SK-N-SH (cell line): ENCODE measurements at regions not wholly inside any gene's neighbourhood (a gene's known extent, or its start where the extent isn't known, plus 50 kb on each side); places are given as distances from the start of the nearest gene placed in this dataset.

Source experiments
- EP300 ChIP-seq, 2 experiments: IDR thresholded peaks; 2 replicates each; pipeline versions ENCODE4 v1.4.0 to v1.6.1; 2012; ENCODE audit warnings: borderline replicate concordance in 1 of 2, low read depth in 1 of 2, low read length in 1 of 2
- FOXM1 ChIP-seq: IDR thresholded peaks from 2 replicates; pipeline ENCODE4 v1.4.0; 2012; ENCODE audit warnings: low read depth, mild to moderate bottlenecking
- NFIC ChIP-seq: IDR thresholded peaks from 2 replicates; pipeline ENCODE4 v1.4.0; 2012; ENCODE audit warnings: borderline replicate concordance
- RAD21 ChIP-seq: IDR thresholded peaks from 2 replicates; pipeline ENCODE4 v1.6.1; 2012; ENCODE audit warnings: mild to moderate bottlenecking, low read length
- SIN3A ChIP-seq: IDR thresholded peaks from 2 replicates; pipeline ENCODE4 v1.6.1; 2012; ENCODE audit warnings: low read depth, mild to moderate bottlenecking, low read length, moderate library complexity, borderline replicate concordance
- SMC3 ChIP-seq: IDR thresholded peaks from 2 replicates; pipeline ENCODE4 v1.6.1; 2012; ENCODE audit warnings: low read depth, low read length, improper control_type of control experiment
- TEAD4 ChIP-seq: IDR thresholded peaks from 2 replicates; pipeline ENCODE4 v1.4.0; 2012; ENCODE audit warnings: mild to moderate bottlenecking, borderline replicate concordance; ENCODE audit not compliant: insufficient read depth
- YY1 ChIP-seq: IDR thresholded peaks from 2 replicates; pipeline ENCODE4 v1.4.0; 2012; ENCODE audit warnings: low read depth, mild to moderate bottlenecking
- TF ChIP-seq, protein P1 (sequence below): fragments of 200-600 bp; sonication (generic); IDR thresholded peaks from 2 replicates; pipeline ENCODE4 v1.6.1; 2017; ENCODE audit warnings: antibody characterized with exemption, mild to moderate bottlenecking, moderate library complexity
- TF ChIP-seq, protein P2 (sequence below): fragments of 150-350 bp; IDR thresholded peaks from 2 replicates; pipeline ENCODE4 v1.6.1; 2017; ENCODE audit warnings: antibody characterized with exemption, low read length, low read depth, borderline replicate concordance

DNA sequence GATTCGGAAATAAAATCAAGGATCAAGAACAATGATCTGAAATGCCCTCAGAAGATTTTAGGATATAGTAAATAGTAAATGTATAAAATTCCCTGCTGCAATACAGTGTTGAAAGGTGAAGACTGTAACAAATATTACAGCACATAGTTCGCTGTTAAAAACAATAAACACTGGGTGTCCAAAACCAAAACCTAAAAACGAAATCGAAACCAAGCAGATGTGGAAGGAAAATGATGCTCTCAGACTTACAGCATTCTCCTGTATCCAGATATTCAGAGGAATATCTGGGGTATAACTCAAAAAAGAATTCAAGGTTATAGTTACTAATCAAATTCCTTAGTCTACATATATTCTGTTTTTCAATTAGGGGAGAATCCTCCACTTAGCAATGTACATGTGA, 708.1 kb upstream of the PCDH15 start:
- TF ChIP-seq NFIC (no peak), RAD21 (no peak), YY1 (no peak), SMC3 (no peak), FOXM1 (no peak), TEAD4 (no peak), SIN3A (no peak), EP300 (IDR thresholded peaks at IDR 0.05; ENCODE audit: borderline replicate concordance in 1 of 2, low read depth in 1 of 2, low read length in 1 of 2) (no peak)
- TF ChIP-seq, protein P1, sequence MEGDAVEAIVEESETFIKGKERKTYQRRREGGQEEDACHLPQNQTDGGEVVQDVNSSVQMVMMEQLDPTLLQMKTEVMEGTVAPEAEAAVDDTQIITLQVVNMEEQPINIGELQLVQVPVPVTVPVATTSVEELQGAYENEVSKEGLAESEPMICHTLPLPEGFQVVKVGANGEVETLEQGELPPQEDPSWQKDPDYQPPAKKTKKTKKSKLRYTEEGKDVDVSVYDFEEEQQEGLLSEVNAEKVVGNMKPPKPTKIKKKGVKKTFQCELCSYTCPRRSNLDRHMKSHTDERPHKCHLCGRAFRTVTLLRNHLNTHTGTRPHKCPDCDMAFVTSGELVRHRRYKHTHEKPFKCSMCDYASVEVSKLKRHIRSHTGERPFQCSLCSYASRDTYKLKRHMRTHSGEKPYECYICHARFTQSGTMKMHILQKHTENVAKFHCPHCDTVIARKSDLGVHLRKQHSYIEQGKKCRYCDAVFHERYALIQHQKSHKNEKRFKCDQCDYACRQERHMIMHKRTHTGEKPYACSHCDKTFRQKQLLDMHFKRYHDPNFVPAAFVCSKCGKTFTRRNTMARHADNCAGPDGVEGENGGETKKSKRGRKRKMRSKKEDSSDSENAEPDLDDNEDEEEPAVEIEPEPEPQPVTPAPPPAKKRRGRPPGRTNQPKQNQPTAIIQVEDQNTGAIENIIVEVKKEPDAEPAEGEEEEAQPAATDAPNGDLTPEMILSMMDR, result no peak
- TF ChIP-seq, protein P2, sequence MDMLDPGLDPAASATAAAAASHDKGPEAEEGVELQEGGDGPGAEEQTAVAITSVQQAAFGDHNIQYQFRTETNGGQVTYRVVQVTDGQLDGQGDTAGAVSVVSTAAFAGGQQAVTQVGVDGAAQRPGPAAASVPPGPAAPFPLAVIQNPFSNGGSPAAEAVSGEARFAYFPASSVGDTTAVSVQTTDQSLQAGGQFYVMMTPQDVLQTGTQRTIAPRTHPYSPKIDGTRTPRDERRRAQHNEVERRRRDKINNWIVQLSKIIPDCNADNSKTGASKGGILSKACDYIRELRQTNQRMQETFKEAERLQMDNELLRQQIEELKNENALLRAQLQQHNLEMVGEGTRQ, result no peak
